DMS114 treated with DMSO at 0.1 percent for 48 hours (cell line): ENCODE measurements at regions not wholly inside any gene's neighbourhood (a gene's known extent, or its start where the extent isn't known, plus 50 kb on each side); places are given as distances from the start of the nearest gene placed in this dataset.
"Not testable (repeated sequence)": the region's sequence is repeated elsewhere in the genome, so short reads cannot be mapped to it uniquely, and the experiment has no call there.

ENCODE experiments used
- DNase-seq: peaks from one replicate; lab custom pipeline; 2025; ENCODE audit not compliant: unreplicated experiment; lab: John Stamatoyannopoulos, UW

GRCh38 chr12:59407799-59408198 is 188.0 kb upstream of the SLC16A7 start:
- DNase-seq = no peak

- no peak for DNase-seq
Observed at GRCh38 chr12:59405992-59406391, 189.8 kb upstream of the SLC16A7 start.

DNA sequence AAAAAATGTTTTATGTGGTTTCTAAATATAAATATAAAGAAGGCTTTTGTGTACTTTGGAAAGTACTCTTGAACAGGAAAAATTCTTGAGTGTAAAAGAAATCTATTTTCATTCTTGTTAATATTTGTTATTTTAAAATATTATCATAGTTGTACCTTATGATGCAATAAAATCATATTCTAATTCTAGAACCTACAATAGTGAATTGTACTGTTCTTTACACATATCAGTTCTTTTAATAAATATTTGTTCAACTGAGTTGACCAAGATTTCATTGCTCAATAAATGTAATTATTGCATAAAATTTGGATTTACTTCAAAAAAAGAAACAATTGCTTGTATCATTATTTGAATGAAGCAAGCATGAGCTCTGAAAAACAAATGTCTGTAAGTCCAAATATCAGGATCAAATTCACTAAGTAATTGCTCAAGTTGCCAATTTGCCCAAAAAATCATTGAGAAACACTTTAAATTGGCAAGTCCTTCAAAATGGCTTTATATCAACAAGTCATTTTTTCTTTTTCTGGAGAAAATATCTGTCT is 191.6 kb upstream of the SLC16A7 start:
- no peak for DNase-seq

DNA sequence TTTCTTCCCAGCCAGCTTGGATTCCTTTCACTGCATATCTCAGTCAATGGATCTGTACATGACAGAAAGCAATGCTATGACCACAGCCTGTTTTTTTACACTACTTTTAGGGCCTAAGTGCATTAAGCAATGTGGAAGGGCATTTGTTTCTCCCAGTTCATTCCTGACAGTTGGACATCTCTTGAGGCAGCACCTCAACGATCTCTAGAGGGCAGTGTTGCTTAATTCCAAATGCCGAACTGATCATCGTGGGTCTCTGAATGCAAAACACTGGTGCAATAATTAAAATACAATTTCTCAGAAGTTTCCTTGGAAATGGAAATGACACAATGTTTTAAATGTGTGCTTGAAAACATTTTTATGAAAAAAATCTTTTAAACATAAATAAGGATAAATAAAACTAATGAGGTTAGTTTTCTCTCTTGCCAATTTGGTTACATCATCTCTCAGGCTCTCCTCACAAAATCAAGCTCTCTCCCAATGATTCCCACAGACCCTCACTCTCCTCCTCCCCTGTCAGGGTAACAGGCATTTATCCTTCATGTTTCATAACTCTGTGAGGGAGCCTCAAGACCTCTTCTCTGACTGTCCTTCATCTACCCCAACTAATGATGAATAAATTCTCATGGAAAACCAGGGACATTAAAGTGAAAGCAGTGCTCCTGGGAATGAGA is 192.4 kb upstream of the SLC16A7 start:
- DNase-seq = peak; percentile 37

DNA sequence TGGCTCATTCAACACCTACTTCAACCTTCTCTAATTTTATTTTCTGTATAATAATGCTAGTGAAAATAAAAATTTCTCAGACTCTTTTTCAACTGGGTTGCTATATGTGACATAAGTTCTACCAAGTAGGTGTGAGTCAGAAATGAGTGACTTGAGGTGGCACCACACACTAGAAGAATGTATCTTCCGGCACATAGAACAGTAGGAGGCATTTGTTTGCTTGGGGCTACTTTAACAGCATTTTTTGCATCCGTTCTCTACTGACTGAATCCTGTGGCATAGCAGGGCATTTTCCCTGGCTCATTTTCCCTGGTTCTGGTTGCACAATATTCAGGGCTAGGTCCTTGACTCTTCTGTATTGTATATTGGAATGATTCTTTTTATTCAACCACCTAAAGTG is 194.0 kb upstream of the SLC16A7 start:
- DNase-seq = no peak

GRCh38 chr12:59398164-59398563 is 197.7 kb upstream of the SLC16A7 start:
- DNase-seq = no peak

DNA sequence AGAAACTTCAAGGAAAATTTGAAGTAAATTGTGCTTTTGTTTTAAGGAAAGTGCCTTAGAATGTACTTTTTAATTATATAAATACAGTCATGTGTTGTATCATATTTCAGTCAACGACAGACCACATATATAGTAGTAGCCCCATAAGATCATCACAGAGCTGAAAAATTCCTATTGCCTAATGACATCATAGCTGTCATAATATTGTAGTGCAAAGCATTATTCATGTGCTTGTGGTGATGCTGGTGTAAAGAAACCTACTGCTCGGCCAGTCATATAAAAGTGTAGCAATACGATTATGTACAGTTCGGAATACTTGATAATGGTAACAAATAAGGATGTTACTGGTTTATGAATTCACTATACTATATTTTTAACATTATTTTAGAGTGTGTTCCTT is 198.9 kb upstream of the SLC16A7 start:
- no peak for DNase-seq

DNA sequence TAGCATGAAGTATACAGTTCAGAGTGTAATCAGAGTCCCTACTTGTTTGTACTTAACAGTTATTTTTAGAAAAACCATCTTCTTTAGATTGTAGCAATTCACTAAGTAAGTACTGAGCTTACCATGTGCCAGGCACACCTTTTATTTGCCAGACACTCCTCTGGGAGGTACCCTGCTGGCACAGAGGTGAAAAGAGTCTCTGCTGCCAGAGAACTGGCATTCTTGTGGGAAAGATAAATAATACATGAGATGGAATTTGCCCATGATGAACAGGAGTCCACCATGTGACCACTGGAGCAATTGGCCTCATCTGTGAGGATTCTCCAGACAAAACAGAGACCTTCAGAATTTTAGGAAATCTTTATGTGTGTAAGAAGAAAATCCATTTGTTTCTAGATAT is 199.3 kb upstream of the SLC16A7 start:
- no peak for DNase-seq

GRCh38 chr12:59395310-59395709 is 200.5 kb upstream of the SLC16A7 start:
- DNase-seq = not testable (repeated sequence)

- no peak for DNase-seq
Observed at GRCh38 chr12:59393506-59393905, 202.3 kb upstream of the SLC16A7 start.

DNA sequence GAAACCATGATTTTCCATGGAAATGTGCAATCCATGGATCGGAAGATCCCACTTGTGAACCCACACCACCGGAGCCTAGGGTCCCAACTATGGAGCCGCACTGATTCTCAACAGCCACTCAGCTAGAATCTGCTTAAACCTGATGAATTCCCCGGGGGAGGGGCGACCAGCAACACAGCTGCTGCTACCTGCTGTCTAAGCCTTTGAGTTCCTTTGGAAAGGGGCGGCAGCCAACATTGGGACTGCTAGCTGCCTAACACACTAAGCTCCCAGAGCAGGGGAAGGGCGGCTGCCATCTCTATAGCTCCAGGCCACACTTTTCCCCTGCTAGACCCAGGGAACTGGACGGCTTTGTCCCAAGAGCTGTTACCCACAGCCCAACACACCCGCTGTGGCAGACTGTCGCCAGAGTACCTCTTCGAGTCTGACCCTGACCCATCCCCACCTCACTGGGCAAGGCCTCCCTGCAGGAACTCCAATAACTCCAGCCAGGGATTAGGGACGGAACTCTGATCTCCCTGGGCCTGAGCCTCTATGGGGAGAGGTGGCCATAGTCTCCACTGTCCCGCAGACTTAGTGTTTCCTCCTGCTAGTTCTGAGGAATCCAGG is 205.8 kb upstream of the SLC16A7 start:
- no peak for DNase-seq

DNA sequence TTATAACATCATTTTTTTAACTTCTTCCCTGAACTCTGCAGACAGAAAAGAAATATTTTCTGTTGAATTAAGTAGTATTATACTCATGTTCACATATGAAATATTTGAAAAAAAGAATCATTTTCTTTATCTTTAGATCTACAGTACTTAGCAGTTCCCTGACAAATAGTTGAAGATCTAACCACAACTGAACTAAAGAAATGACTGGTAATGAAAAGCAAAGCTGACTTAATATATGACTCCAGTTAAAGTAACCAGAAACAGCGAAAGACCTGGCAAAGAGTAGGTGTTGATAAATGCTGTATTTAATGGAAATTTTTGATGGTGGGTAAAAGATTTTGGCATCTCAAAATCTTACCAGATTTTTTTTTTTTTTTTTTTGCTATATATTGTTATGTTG is 207.1 kb upstream of the SLC16A7 start:
- no peak for DNase-seq

GRCh38 chr12:59388176-59388575 is 207.7 kb upstream of the SLC16A7 start:
- DNase-seq = no peak

GRCh38 chr12:59386236-59386635 is 209.6 kb upstream of the SLC16A7 start:
- no peak for DNase-seq

GRCh38 chr12:59383079-59383822 is 212.6 kb upstream of the SLC16A7 start:
- no peak for DNase-seq

GRCh38 chr12:59382282-59383078 is 213.3 kb upstream of the SLC16A7 start:
- no peak for DNase-seq

DNA sequence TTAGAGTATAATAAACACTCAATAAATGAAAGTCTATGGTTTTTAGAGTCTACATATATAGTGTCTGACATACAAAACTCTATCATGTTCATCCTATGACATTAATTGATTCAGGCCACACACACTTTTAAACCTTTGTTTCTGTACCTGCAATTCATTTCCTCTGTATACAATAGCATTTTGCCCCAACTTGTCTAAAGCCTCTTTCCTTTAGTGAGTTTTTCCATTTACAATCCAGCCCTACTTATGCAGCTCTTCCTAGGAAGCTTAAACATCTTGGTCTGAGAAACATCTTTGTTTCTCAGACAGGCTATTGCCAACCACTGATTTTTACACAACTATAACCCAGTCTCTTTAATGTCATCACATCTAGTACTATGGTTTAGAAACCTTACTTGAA is 214.7 kb upstream of the SLC16A7 start:
- DNase-seq = no peak

DNA sequence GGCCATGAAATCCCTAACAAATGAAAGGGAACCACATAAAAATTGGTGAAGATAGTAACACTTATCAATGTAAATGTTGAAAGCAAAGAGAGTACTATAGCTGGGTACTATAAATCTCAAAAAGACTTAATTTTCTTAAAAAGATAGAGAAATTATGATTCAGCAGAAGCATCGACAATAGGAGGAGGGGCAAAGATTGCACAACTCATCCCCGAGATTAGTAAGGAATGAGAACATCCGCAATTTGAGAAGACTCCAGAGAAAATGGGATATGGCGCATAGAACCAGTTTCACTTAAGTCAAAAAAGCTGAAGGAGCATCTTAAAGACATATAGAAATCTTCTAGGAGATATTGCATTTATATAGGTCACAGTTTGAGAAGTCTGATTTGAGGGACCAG is 220.2 kb upstream of the SLC16A7 start:
- no peak for DNase-seq

- no peak for DNase-seq
Observed at GRCh38 chr12:59374783-59375182, 221.0 kb upstream of the SLC16A7 start.

- peak; percentile 7 for DNase-seq
Observed at GRCh38 chr12:59372956-59373355, 222.9 kb upstream of the SLC16A7 start.

DNA sequence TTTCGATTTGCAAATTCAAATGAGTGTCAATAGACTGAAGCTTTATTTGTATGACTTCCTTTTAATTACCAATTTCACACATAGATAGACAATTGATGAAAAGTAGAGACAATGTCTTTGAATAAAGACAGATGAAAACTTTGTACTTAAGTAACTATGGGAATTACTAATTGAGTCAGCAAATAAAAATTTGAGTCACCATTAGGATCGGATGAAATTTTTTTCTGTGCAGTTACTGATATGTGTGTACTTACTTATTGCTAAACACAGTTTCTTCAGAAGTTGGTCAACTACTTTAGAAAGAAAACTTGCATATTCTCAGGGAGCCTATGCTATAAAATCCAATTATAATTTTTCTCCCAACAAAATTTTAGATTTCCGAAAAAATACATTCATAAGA is 224.9 kb upstream of the SLC16A7 start:
- DNase-seq = no peak
